Calu3 (cell line): ENCODE measurements at regions not wholly inside any gene's neighbourhood (a gene's known extent, or its start where the extent isn't known, plus 50 kb on each side); places are given as distances from the start of the nearest gene placed in this dataset.

Experiments used
- BruUV-seq: library from RNA; stranded (reverse); fragments of 400-500 nt; replicated peaks from 2 replicates; lab custom pipeline; 2021; lab: Mats Ljungman, UMichigan
- CTCF ChIA-PET: fragments of 300-600 bp; sonication (Branson Sonifier 250); formaldehyde crosslinking; loops from one replicate; lab custom pipeline; 2022; ENCODE audit warnings: antibody characterized with exemption; lab: Charles Lee
- DNase-seq: peaks from one replicate; pipeline ENCODE4 v3.0.0; 2022
- H3K27ac Mint-ChIP-seq: one replicate; pipeline ENCODE4 v1.8.0; 2022; ENCODE audit warnings: mixed read lengths; ENCODE audit not compliant: unreplicated experiment
- H3K27me3 Mint-ChIP-seq: one replicate; pipeline ENCODE4 v1.8.0; 2022; ENCODE audit warnings: mixed read lengths; ENCODE audit not compliant: unreplicated experiment
- H3K36me3 Mint-ChIP-seq: one replicate; pipeline ENCODE4 v1.8.0; 2022; ENCODE audit warnings: mild to moderate bottlenecking, moderate library complexity, mixed read lengths; ENCODE audit not compliant: insufficient read depth, unreplicated experiment
- H3K4me1 Mint-ChIP-seq: one replicate; pipeline ENCODE4 v1.8.0; 2022; ENCODE audit warnings: mild to moderate bottlenecking, low read depth, mixed read lengths; ENCODE audit not compliant: unreplicated experiment
- H3K4me3 Mint-ChIP-seq: one replicate; pipeline ENCODE4 v1.8.0; 2022; ENCODE audit warnings: mild to moderate bottlenecking, low read depth, moderate library complexity, mixed read lengths; ENCODE audit not compliant: unreplicated experiment
- H3K9me3 Mint-ChIP-seq: one replicate; pipeline ENCODE4 v1.8.0; 2022; ENCODE audit warnings: low read depth, mixed read lengths; ENCODE audit not compliant: unreplicated experiment
- intact Hi-C: fragments of 100-400 bp; cut with micrococcal nuclease; formaldehyde crosslinking; loops from one replicate; pipeline ENCODE4 v1.10.0; 2022; ENCODE audit not compliant: unreplicated experiment
- TF ChIP-seq, protein P1 (sequence below): fragments of 200-600 bp; IDR thresholded peaks from one replicate; pipeline ENCODE4 v1.8.0; 2022; ENCODE audit warnings: antibody characterized with exemption; ENCODE audit not compliant: unreplicated experiment

DNA sequence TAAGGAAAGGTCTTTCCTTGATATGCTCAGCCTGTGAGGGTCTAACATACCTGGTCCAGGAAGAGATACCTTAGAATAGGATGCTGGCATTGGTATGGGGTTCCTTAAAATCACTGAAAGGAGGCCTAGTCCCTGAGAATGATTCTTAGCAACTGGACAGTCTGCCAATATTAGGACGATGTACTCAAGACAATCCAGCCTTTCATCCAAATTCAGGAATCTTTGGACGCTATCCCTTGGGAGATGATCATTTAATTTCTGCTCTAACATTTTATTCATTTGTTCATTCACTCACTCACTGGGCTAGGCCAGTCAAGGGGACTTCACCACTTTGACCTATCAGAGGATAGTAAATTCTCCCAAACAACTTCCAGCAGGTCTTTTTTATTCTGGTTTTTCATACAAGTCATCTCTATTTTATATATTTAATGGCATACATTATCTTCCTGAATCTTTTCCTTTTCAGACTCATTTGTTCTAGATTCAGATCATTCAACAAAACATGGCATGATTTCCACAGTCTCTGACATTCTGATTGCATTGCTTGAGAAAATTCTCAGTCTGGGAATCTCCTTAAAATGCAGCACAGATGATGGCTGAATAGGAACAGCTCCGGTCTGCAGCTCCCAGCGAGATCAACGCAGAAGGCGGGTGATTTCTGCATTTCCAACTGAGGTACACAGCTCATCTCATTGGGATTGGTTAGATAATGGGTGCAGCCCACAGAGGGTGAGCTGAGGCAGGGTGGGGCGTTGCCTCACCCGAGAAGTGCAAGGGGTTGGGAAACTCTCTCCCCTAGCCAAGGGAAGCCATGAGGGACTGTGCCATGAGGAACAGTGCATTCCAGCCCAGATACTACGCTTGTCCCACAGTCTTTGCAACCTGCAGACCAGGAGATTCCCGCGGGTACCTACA is 118.0 kb upstream of the PRICKLE1 start:
- CTCF ChIA-PET, result no interaction called here
- BruUV-seq, result no TSS peak
- Mint-ChIP-seq H3K36me3 (no peaks in the 10 kb centered on the region), H3K4me3 (no peak overlapping the region), H3K9me3 (peaks cover 4% of the 10 kb centered on the region), H3K27ac (no peak overlapping the region), H3K27me3 (no peaks in the 10 kb centered on the region), H3K4me1 (no peaks in the 10 kb centered on the region)
- TF ChIP-seq, protein P1, sequence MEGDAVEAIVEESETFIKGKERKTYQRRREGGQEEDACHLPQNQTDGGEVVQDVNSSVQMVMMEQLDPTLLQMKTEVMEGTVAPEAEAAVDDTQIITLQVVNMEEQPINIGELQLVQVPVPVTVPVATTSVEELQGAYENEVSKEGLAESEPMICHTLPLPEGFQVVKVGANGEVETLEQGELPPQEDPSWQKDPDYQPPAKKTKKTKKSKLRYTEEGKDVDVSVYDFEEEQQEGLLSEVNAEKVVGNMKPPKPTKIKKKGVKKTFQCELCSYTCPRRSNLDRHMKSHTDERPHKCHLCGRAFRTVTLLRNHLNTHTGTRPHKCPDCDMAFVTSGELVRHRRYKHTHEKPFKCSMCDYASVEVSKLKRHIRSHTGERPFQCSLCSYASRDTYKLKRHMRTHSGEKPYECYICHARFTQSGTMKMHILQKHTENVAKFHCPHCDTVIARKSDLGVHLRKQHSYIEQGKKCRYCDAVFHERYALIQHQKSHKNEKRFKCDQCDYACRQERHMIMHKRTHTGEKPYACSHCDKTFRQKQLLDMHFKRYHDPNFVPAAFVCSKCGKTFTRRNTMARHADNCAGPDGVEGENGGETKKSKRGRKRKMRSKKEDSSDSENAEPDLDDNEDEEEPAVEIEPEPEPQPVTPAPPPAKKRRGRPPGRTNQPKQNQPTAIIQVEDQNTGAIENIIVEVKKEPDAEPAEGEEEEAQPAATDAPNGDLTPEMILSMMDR, result no peak
- DNase-seq, result no peak
- intact Hi-C loops, result no loop called here

DNA sequence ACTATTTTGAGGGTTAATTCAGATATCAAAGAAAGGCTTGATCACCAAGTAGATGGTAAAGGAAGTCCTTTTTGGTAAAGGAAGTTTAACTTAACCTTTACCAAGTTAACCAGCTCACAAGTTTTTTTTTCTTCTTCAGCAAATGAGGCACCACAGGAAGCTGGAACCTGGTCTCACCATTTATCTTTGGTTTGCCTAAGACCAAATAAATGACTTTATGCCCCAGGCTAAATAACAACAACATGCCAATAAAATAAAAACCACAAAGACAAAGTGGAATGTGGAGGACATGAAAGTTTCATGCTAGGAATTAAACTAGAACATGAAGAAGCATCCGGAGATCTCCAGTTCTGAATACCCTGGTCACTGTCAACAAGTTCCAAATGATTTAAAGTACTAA is 116.8 kb upstream of the PRICKLE1 start:
- Mint-ChIP-seq H3K9me3 (peaks cover 3% of the 10 kb centered on the region), H3K36me3 (no peaks in the 10 kb centered on the region), H3K4me3 (no peak overlapping the region), H3K4me1 (no peaks in the 10 kb centered on the region), H3K27me3 (no peaks in the 10 kb centered on the region), H3K27ac (no peak overlapping the region)
- no peak for DNase-seq
- BruUV-seq, result no TSS peak
- intact Hi-C loops, result no loop called here
- TF ChIP-seq, protein P1, result no peak
- CTCF ChIA-PET, result no interaction called here

DNA sequence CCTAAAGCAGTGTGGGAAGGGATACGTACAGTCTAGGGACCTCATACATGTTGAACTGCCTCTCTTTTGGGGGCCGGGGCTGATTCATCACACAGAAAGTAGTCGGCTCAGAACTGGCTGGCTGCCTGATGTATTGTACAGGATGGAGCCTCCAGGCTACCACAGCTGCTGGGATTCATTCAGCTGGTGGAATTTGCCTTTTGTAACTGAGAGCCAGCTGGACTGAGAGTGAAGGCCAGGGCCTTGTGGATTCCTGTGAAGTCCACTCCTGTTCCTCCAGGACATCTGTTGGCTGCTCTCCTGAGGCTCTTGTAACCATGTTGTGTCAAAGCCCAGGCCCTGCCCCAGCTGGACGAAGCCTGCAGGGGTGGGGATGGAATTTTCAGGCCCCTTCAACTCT is 116.3 kb upstream of the PRICKLE1 start:
- H3K36me3 Mint-ChIP-seq, result no peaks in the 10 kb centered on the region
- intact Hi-C loops, result no loop called here
- TF ChIP-seq, protein P1, result no peak
- no peak overlapping the region for H3K4me3 Mint-ChIP-seq
- BruUV-seq, result no TSS peak
- no peaks in the 10 kb centered on the region for H3K9me3 Mint-ChIP-seq
- H3K27ac Mint-ChIP-seq, result no peak overlapping the region
- no peaks in the 10 kb centered on the region for H3K4me1 Mint-ChIP-seq
- no peak for DNase-seq
- CTCF ChIA-PET, result no interaction called here
- no peaks in the 10 kb centered on the region for H3K27me3 Mint-ChIP-seq

DNA sequence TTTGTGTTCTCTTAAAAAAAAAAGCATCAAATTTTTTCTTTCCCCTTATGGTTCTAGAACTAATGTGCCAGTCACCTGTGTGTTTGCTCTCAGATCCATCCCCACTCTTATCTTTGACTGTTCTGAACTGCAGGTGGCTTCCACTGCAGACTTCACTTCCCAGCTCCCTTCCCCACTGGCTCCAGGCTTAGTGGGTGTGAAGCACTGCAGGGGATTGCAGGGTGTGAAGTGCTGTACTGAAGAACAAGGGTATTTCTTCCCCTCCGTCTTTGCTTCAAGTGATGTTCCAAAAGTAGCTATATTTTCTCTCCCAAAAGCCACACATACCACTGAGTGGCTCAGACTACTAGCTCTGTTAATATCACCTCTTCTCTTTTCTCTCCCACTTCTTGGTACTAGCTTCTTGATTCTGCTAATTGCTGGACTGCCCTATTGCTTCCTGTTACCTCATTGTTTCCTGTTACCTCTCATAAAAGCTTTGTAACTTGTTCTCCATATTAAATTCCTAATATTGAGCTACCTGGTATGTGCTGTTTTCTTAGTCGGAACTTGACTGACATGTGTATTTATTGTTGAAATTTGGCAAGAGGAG is 115.4 kb upstream of the PRICKLE1 start:
- TF ChIP-seq, protein P1, result no peak
- no peak for DNase-seq
- CTCF ChIA-PET, result interaction anchor here (0.6 kb wide), 1 partner anchor 143 kb away, joined by 4 read pairs; no protein-coding TSS in a partner anchor
- Mint-ChIP-seq H3K27me3 (no peaks in the 10 kb centered on the region), H3K4me1 (no peaks in the 10 kb centered on the region), H3K27ac (no peak overlapping the region), H3K9me3 (no peaks in the 10 kb centered on the region), H3K36me3 (no peaks in the 10 kb centered on the region), H3K4me3 (no peak overlapping the region)
- intact Hi-C loops, result no loop called here
- no TSS peak for BruUV-seq
